ENCODE measurements at regions not wholly inside any gene's neighbourhood (a gene's known extent, or its start where the extent isn't known, plus 50 kb on each side); places are given as distances from the start of the nearest gene placed in this dataset.

- DNase-seq: no peak
Observed at GRCh38 chr18:51603111-51603510, 405.6 kb upstream of the MEX3C start.

DNA sequence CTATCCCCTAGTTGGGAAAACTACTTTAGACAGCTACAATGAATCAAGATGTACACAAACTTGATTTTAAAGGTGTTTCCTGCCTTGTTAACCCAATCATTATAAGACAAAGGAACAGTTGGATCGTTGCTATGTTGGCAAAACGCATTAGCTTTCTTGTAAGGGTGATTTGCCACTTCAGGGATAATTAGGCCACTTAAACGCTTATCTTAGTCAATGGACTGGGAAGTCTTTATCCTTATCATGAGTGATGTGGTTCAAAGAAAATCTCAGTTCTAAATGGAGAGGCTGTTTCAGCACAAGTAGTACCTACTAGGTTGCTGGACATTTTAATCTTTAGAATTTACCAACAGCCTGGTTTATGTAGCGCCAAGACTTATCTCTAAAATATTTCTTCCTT, 406.1 kb upstream of the MEX3C start:
- DNase-seq: peak; percentile 80

- no peak for DNase-seq
Observed at GRCh38 chr18:51610481-51610880, 413.0 kb upstream of the MEX3C start.

DNA sequence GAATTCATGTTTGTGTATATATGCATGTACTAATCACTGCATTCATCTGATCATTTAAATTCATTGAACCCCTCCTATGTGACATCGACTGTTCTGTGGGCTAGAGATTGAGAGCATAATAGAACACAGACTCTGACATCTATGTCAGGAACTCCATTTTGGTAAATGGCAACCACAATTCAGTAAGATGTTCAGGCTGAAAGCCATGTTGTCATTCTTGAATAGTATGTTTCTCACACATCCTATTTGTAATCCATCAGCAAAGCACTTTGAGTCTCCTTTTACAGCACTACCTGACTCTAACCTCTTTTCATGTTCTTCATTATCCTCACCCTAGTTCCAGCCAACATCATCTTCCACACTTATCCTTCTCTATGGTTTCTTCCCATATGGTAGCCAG, 413.8 kb upstream of the MEX3C start:
- DNase-seq: no peak

DNA sequence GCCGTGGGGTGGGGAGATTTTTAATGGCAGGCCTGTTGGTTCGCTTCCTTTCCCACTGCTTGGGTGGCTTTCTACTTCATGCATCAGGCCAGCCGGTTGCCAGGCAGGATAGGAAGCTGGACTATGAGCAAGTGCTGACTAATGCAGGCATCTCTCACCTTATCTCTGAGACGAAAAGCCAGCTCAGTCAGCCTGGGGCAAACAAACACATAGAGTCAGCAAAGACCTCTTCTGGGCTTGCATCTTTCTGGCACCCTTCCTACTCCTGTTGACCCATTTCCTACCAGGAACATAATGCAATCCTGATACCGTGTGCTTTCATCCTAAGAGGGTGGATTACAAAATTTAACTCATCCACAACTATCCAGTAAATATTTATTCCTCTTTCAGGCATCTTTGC, 416.6 kb upstream of the MEX3C start:
- DNase-seq: no peak

DNA sequence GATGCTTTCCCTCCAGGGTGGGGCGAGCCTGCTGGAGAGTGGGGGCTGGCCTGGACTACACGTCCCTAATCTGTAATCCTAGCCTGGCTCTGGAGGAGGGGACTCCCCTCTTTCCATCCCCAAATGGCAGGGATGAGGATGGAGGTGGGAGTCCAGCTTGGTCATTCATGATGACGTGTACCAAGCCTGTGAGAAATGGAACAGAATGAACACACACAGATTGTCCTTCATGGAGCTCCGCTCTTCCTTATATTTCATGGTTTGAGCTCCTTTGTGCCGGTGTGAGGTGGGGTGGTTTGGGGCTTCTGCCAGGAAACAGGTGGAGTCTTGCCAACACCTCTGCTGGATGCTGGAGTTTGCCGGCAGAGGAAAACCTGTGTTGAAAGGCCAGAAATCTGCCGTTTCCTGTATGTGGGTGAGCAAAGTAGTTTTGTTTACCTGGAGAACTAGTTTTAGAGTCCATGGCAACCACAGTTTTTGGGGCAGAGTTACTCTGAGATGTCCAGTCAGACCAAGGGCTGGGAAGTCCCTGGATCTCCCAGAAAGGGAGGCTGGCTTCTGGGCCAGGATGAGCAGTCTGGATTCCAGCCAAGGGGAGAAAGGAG, 417.6 kb upstream of the MEX3C start:
- DNase-seq: no peak

DNA sequence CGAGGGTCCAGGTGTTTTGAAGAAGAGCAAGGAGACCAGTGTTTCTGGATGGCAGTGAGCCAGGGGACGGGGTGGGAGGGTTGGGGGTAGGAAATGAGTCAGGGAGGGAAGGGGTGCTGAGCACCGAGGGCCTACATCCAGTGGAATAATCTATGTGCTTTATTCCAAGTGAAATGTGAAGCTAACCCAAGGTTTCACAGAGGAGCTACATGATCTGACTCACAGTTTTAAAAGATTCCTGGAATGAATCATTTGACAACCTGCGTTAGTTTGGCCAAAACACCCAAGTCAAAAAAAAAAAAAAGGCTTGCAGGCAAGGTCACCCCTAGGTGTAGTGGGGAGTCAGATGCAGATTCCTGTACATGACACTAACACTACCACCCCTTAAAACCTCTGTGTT, 419.7 kb upstream of the MEX3C start:
- no peak for DNase-seq

DNA sequence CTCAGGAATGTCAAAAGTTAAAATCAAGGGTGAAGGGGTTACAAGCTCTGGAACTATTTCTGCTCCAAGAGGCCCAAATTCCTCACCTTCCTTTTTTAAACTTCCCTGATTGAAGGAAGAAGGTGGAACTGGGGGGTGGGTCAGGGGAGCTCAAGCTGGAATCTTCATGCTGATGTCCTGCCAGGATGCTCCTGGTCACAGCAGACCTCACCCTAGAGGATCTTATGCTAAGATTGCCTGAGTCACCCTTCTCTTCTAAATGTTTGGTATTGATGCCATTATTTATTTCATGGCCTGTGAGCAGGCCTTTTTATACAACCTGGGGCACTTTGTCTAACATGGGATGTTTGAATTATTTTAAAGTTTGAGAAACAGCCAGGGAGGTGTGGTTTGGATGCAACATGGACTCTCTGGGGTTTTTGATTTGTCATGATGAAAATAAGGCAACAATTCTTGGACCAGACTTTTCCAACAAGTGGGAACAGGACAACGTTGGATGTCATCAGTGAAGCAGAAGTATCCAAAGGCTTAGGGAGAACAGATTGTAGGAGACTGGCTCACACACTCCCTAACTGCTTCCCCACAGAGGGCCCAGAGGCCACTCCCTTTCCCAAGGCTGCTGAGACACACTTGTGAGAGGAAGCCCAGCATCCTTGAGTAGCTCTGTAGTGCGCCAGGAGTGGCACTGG, 420.2 kb upstream of the MEX3C start:
- DNase-seq: no peak

- no peak for DNase-seq
Observed at GRCh38 chr18:51619283-51619682, 421.8 kb upstream of the MEX3C start.

DNA sequence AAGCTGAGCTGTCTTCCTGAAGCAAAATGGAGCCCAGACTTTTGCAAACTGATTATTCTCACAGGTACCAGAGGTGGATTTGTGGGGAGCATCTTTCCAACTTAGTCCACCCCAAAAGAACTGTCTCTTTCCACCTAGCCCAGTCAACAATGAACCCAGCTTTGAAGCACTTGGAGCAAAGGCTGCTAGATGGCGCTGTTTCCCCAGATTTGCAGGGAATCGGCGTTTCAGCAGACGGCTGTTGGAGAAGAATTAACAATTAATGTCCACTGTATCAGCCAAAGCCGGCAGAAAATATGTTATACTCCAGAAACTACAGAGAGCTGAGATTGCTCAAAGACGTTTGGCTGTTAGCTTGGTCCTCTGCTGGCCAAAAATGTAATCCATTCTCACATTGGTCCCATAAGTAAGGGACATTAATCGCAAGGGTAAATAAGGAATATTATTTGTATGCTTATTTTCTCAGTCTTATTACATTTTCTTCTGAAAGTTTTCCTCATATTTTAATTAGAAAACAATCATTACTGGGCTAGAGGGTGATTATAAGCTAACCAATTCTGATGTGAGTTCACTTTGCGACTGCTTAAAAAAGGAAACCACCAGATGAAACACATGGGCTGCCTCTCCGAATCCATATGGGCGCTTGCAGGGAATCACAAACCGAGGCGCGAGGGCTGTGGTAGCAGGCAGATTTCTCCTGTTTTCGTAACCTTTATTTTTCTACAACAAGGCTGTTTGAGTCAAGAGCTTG, 423.8 kb upstream of the MEX3C start:
- peak; percentile 72 for DNase-seq

GRCh38 chr18:51621864-51622160, 424.3 kb upstream of the MEX3C start:
- no peak for DNase-seq

- peak; percentile 92 for DNase-seq
Observed at GRCh38 chr18:51622702-51623101, 425.2 kb upstream of the MEX3C start.

- no peak for DNase-seq
Observed at GRCh38 chr18:51623653-51624052, 426.2 kb upstream of the MEX3C start.

DNA sequence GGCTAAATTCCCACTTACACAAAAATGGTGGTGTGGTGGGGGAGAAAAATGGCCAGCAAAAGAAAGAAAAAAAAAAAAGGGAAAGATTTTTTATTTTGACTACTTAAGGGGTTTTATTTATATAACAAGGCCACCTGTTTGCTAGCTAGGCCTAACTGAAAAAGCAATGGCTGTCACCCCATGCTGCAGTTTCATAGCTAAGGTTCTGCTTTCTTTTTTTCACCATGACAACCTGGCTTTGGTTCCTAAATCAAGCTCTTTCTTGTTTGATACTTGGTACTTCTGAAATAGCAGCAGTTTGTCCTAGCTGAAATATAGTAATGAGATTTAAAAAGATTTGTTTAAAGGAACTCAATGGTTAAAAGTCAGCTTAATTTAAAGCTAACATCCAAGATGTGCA, 433.2 kb upstream of the MEX3C start:
- DNase-seq: no peak

GRCh38 chr18:51637881-51638280, 440.4 kb upstream of the MEX3C start:
- no peak for DNase-seq

GRCh38 chr18:51639541-51639940, 442.1 kb upstream of the MEX3C start:
- DNase-seq: no peak

GRCh38 chr18:51643483-51643882, 446.0 kb upstream of the MEX3C start:
- DNase-seq: no peak

DNA sequence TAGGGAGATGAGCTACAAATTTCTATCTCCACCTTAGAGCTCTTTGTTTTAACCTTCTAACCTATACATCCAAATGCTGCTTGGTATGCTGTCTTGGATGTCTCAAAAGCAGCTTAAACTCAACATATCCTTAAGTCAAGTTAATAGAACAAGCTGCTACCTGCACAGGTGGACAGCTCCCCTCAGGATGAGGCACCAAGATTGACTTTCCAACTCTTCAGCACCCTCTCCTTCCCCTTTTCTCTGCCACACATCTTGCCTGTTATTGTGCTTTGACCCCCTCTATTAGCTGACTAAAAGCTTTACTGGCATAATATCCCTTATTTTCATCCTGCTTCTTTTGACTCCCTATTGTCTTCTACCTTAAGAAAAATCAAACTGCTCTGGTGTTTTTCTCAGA, 448.1 kb upstream of the MEX3C start:
- DNase-seq: no peak

- no peak for DNase-seq
Observed at GRCh38 chr18:51647346-51647745, 449.9 kb upstream of the MEX3C start.

DNA sequence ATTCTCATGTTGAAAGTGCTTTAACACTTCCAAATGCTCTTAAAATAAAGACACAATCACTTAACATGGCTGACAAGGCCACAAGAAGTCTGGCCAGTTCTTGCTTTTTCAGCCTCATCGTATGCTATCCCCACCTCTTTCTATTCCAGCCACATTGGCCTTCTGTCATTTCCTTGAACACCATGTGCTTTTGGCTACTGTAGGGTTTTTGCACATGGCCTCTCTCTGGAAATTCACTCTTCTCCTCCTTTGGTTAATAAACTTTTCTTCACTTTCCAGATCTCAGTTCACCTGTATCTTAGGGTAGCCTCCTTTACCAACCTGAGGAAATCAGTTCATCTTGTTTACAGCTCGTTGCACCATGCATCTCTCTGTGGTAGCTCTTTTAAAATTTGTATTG, 450.5 kb upstream of the MEX3C start:
- DNase-seq: no peak

- no peak for DNase-seq
Observed at GRCh38 chr18:51649796-51650195, 452.3 kb upstream of the MEX3C start.

GRCh38 chr18:51651761-51652160, 454.3 kb upstream of the MEX3C start:
- DNase-seq: no peak

- no peak for DNase-seq
Observed at GRCh38 chr18:51653507-51654213, 456.2 kb upstream of the MEX3C start.
